ENCODE measurements at regions not wholly inside any gene's neighbourhood (a gene's known extent, or its start where the extent isn't known, plus 50 kb on each side); places are given as distances from the start of the nearest gene placed in this dataset.
"Not testable (repeated sequence)": the region's sequence is repeated elsewhere in the genome, so short reads cannot be mapped to it uniquely, and the experiment has no call there.

GRCh38 chr10:27383595-27384542, 120.2 kb upstream of the RAB18 start:
- H3K4me1 Mint-ChIP-seq (ENCODE audit: low read depth), result no peaks in the 10 kb centered on the region
- no peaks in the 10 kb centered on the region for H3K36me3 Mint-ChIP-seq (ENCODE audit: low read depth)
- DNase-seq (ENCODE audit: low spot score), result no peak
- H3K9me3 Mint-ChIP-seq (ENCODE audit: low read depth), result peaks cover 3% of the 10 kb centered on the region
- no peak overlapping the region for H3K27ac Mint-ChIP-seq (ENCODE audit: unreplicated experiment)
- no peak overlapping the region for H3K4me3 Mint-ChIP-seq (ENCODE audit: unreplicated experiment)
- TF ChIP-seq, protein P1, sequence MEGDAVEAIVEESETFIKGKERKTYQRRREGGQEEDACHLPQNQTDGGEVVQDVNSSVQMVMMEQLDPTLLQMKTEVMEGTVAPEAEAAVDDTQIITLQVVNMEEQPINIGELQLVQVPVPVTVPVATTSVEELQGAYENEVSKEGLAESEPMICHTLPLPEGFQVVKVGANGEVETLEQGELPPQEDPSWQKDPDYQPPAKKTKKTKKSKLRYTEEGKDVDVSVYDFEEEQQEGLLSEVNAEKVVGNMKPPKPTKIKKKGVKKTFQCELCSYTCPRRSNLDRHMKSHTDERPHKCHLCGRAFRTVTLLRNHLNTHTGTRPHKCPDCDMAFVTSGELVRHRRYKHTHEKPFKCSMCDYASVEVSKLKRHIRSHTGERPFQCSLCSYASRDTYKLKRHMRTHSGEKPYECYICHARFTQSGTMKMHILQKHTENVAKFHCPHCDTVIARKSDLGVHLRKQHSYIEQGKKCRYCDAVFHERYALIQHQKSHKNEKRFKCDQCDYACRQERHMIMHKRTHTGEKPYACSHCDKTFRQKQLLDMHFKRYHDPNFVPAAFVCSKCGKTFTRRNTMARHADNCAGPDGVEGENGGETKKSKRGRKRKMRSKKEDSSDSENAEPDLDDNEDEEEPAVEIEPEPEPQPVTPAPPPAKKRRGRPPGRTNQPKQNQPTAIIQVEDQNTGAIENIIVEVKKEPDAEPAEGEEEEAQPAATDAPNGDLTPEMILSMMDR (IDR thresholded peaks at IDR 0.05), result no peak
- peaks cover 33% of the 10 kb centered on the region for H3K27me3 Mint-ChIP-seq (ENCODE audit: low read depth)

GRCh38 chr10:27382176-27382575, 121.9 kb upstream of the RAB18 start:
- H3K9me3 Mint-ChIP-seq (ENCODE audit: low read depth), result no peaks in the 10 kb centered on the region
- TF ChIP-seq, protein P1 (IDR thresholded peaks at IDR 0.05), result no peak
- H3K4me3 Mint-ChIP-seq (ENCODE audit: unreplicated experiment), result no peak overlapping the region

GRCh38 chr10:27380929-27381358, 123.2 kb upstream of the RAB18 start:
- no peak for DNase-seq (ENCODE audit: low spot score)
- H3K9me3 Mint-ChIP-seq (ENCODE audit: low read depth), result no peaks in the 10 kb centered on the region
- no peaks in the 10 kb centered on the region for H3K4me1 Mint-ChIP-seq (ENCODE audit: low read depth)
- TF ChIP-seq, protein P1 (IDR thresholded peaks at IDR 0.05), result no peak
- no peak overlapping the region for H3K27ac Mint-ChIP-seq (ENCODE audit: unreplicated experiment)
- no peaks in the 10 kb centered on the region for H3K36me3 Mint-ChIP-seq (ENCODE audit: low read depth)
- H3K27me3 Mint-ChIP-seq (ENCODE audit: low read depth), result peaks cover 36% of the 10 kb centered on the region
- no peak overlapping the region for H3K4me3 Mint-ChIP-seq (ENCODE audit: unreplicated experiment)

More at GRCh38 chr10:27382176-27382575, 121.9 kb upstream of the RAB18 start:
- Mint-ChIP-seq H3K27ac (ENCODE audit: unreplicated experiment) (no peak overlapping the region), H3K36me3 (ENCODE audit: low read depth) (no peaks in the 10 kb centered on the region), H3K4me1 (ENCODE audit: low read depth) (no peaks in the 10 kb centered on the region), H3K27me3 (ENCODE audit: low read depth) (peaks cover 32% of the 10 kb centered on the region)
- no peak for DNase-seq (ENCODE audit: low spot score)

GRCh38 chr10:27379041-27379440, 125.1 kb upstream of the RAB18 start:
- not testable (repeated sequence) for H3K4me3 Mint-ChIP-seq (ENCODE audit: unreplicated experiment); H3K36me3 Mint-ChIP-seq (ENCODE audit: low read depth)
- H3K27me3 Mint-ChIP-seq (ENCODE audit: low read depth), result peaks cover 35% of the 10 kb centered on the region

GRCh38 chr10:27373566-27374160, 130.4 kb upstream of the RAB18 start:
- DNase-seq (ENCODE audit: low spot score), result no peak
- Mint-ChIP-seq H3K9me3 (ENCODE audit: low read depth) (no peaks in the 10 kb centered on the region), H3K36me3 (ENCODE audit: low read depth) (no peaks in the 10 kb centered on the region), H3K27ac (ENCODE audit: unreplicated experiment) (no peak overlapping the region), H3K4me1 (ENCODE audit: low read depth) (no peaks in the 10 kb centered on the region), H3K4me3 (ENCODE audit: unreplicated experiment) (no peak overlapping the region), H3K27me3 (ENCODE audit: low read depth) (peaks cover 30% of the 10 kb centered on the region)
- TF ChIP-seq, protein P1 (IDR thresholded peaks at IDR 0.05), result no peak

More at GRCh38 chr10:27379041-27379440, 125.1 kb upstream of the RAB18 start:
- DNase-seq (ENCODE audit: low spot score); H3K27ac Mint-ChIP-seq (ENCODE audit: unreplicated experiment); H3K9me3 Mint-ChIP-seq (ENCODE audit: low read depth); H3K4me1 Mint-ChIP-seq (ENCODE audit: low read depth): not testable (repeated sequence)
